Epithelial cell of proximal tubule (primary cell): ENCODE measurements at regions not wholly inside any gene's neighbourhood (a gene's known extent, or its start where the extent isn't known, plus 50 kb on each side); places are given as distances from the start of the nearest gene placed in this dataset.

Experiments
- DNase-seq: peaks from one replicate; pipeline ENCODE4 v3.0.0-alpha.2; 2011; ENCODE audit warnings: low read depth
- H3K4me3 ChIP-seq: 2 replicates; pipeline ENCODE4 v1.5.1; 2011; ENCODE audit warnings: low read depth, mild to moderate bottlenecking, low read length
- CTCF ChIP-seq: conservative IDR thresholded peaks from 2 replicates; pipeline ENCODE4 v1.5.1; 2012; ENCODE audit warnings: low read depth, mild to moderate bottlenecking, low read length

DNA sequence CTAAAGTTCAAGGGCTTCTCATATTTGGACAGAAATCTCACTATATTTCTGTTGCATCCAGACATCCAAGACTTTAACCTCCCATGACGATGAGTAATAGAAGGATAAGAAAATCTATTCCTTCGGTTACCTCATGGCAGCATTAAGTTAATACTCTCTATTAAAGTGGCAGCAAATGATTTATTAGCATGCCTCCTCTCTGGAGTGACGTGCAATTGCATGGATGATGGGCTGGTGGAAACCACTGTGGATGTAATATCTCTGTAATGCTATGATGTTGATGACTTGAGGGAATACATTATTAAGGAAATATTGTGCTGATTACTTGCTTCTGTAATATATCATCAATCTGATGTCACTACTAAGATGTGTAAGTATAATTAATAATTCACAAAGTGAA lies 336.8 kb downstream of the DSEL start:
- DNase-seq: no peak
- no peak overlapping the region for H3K4me3 ChIP-seq
- TF ChIP-seq CTCF: no peak

DNA sequence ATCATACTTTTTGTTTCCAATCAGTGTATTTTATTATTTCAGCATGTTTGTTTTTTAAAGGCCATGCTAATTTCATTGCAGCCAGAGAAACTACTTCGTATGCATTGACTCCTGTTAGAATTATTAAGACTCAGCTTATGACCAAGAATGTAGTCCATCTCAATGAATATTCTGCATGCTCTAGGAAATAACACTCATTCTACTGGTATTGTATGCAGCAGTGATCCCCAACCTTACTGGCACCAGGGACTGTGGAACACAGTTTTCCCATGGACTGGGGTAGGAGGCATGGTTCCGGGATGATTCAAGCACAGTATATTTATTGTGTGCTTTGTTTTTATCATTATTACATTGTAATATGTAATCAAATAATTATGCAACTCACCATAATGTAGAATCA lies 356.9 kb downstream of the DSEL start:
- no peak for DNase-seq
- no peak overlapping the region for H3K4me3 ChIP-seq
- TF ChIP-seq CTCF: no peak

DNA sequence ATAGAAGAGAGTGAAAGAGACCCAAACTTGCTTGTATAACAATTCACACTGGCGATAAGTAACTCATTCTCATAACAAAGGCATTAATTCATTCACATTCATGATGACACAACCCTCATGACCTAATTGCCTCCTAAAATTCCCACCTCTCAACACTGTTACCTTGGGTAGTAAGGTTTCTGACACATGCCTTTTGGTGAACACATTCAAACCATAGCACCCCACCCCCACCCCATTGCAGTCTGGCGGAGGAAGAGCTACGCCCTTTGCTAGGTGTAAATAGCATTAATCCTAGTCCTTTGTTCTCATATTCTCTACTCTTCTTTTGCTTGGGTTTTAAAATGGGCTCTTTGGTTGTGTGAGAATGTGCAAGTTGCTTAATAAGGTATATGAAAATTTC lies 361.5 kb downstream of the DSEL start:
- TF ChIP-seq CTCF: no peak
- DNase-seq: no peak
- no peak overlapping the region for H3K4me3 ChIP-seq

- no peak for TF ChIP-seq CTCF
- DNase-seq: no peak
- H3K4me3 ChIP-seq: no peak overlapping the region
These were observed 365.2 kb downstream of the DSEL start for GRCh38 chr18:67151366-67151765.

DNA sequence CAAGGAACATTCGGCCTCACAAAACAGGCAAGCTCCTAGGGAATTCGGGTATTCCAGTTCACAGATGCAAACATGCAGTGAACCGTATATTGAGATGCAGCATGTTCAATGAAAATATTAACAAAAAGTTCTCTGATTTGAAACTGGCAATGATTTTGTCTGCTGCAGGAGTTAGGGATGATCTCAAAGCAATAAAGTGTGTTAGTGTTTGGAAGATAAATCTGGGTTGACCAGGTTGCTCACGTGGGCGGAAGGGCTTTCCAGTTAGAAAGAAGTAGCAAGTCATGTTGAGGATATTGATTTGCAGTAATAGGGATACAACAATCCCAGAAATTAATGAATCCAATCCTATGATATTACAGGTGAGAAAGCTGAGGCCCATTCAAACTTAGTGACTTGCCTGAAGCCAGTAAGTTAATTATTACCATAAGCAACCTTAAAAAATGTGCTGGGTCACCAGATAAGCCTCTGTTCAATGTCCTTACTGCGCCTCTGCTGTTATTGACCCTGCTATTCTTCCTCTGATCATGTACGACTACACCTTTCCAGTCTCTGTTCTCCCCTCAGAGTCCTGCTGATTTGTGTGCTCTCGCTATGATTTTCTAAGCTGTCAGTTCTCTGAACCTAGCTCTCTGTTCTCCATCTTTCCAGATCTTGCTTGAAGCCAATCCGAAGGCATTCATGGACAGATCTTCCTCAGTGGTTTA lies 370.8 kb downstream of the DSEL start:
- no peak for TF ChIP-seq CTCF
- H3K4me3 ChIP-seq: no peak overlapping the region
- peak; percentile 4 for DNase-seq

- H3K4me3 ChIP-seq: no peak overlapping the region
- no peak for DNase-seq
- TF ChIP-seq CTCF: no peak
These were observed 372.2 kb downstream of the DSEL start for GRCh38 chr18:67144329-67144728.

DNA sequence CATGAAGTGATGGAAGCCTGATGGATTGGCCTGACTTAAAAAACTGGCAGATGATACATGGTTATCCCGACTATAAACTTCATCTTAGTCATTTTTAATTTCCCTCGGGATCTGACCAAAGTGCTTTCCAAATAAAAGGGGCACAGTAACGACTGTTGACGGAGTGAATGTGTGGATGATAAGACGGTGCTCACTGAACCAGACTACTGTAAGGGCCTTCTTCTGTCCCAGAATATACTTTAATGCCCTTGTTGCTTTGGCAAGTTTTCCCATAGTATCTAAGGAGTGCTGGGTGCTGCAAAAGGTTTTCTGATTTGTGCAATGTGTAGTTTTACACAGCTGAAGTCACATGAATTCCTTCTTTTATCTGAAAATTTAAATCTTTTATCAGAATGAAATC lies 373.5 kb downstream of the DSEL start:
- no peak overlapping the region for H3K4me3 ChIP-seq
- no peak for TF ChIP-seq CTCF
- DNase-seq: no peak
